ENCODE measurements at regions not wholly inside any gene's neighbourhood (a gene's known extent, or its start where the extent isn't known, plus 50 kb on each side); places are given as distances from the start of the nearest gene placed in this dataset.

GRCh38 chr14:99043756-99044155 lies 228.2 kb downstream of the BCL11B start:
- H2AFZ ChIP-seq (ENCODE audit: insufficient read depth, low read length, poor library complexity) = no peak overlapping the region

GRCh38 chr14:99047441-99048031 lies 224.5 kb downstream of the BCL11B start:
- Histone ChIP-seq H3K79me2 (ENCODE audit: control insufficient read depth, insufficient read depth, low read length, poor library complexity) (no peaks in the 10 kb centered on the region), H3K79me1 (ENCODE audit: low read length) (no peaks in the 10 kb centered on the region), H2AK5ac (ENCODE audit: low read length) (no peak overlapping the region), H3K4me2 (ENCODE audit: low read length) (no peak overlapping the region), H3K9ac (ENCODE audit: low read length) (no peak overlapping the region), H2BK120ac (ENCODE audit: insufficient read depth, low read length, poor library complexity) (no peak overlapping the region), H4K8ac (ENCODE audit: low read depth, low read length) (no peak overlapping the region), H3K4ac (ENCODE audit: low read depth, low read length) (no peak overlapping the region), H2AFZ (ENCODE audit: insufficient read depth, low read length, poor library complexity) (no peak overlapping the region), H3K27ac (ENCODE audit: low read depth, low read length) (no peak overlapping the region), H3K14ac (ENCODE audit: low read length) (no peak overlapping the region), H3K4me3 (ENCODE audit: low read depth, low read length) (no peak overlapping the region), H3K23ac (ENCODE audit: low read length) (no peak overlapping the region), H2BK5ac (ENCODE audit: low read depth, low read length, poor library complexity) (no peak overlapping the region), H3K9me3 (ENCODE audit: insufficient read depth, low read depth, low read length) (no peaks in the 10 kb centered on the region), H4K12ac (ENCODE audit: low read depth, low read length) (no peak overlapping the region), H2BK12ac (ENCODE audit: low read length) (no peak overlapping the region), H3K18ac (ENCODE audit: low read length) (no peak overlapping the region), H3K4me1 (ENCODE audit: control insufficient read depth in 1 of 2, insufficient read depth in 2 of 2, low read length in 2 of 2) (peaks cover 0 to 2% of the 10 kb centered on the region in 2 experiments), H3K27me3 (ENCODE audit: insufficient read depth, low read length) (no peaks in the 10 kb centered on the region), H3K36me3 (ENCODE audit: control insufficient read depth in 1 of 2, insufficient read depth in 2 of 2, low read length in 2 of 2) (no peaks in the 10 kb centered on the region), H4K91ac (ENCODE audit: low read depth, low read length) (no peak overlapping the region)
- DNase-seq = no peak
- no CpG with 5 or more reads among the region's 14 CpGs for WGBS (ENCODE audit: extremely low coverage, insufficient coverage, insufficient read length)

More at GRCh38 chr14:99043756-99044155, 228.2 kb downstream of the BCL11B start:
- WGBS (ENCODE audit: extremely low coverage, insufficient coverage, insufficient read length) = no CpG with 5 or more reads among the region's 1 CpG
- Histone ChIP-seq H3K79me2 (ENCODE audit: control insufficient read depth, insufficient read depth, low read length, poor library complexity) (no peaks in the 10 kb centered on the region), H3K18ac (ENCODE audit: low read length) (no peak overlapping the region), H4K91ac (ENCODE audit: low read depth, low read length) (no peak overlapping the region), H4K8ac (ENCODE audit: low read depth, low read length) (no peak overlapping the region), H3K27ac (ENCODE audit: low read depth, low read length) (no peak overlapping the region), H4K12ac (ENCODE audit: low read depth, low read length) (no peak overlapping the region), H3K36me3 (ENCODE audit: control insufficient read depth in 1 of 2, insufficient read depth in 2 of 2, low read length in 2 of 2) (no peaks in the 10 kb centered on the region), H3K4me1 (ENCODE audit: control insufficient read depth in 1 of 2, insufficient read depth in 2 of 2, low read length in 2 of 2) (peaks cover 0 to 2% of the 10 kb centered on the region in 2 experiments), H3K14ac (ENCODE audit: low read length) (no peak overlapping the region), H2BK12ac (ENCODE audit: low read length) (no peak overlapping the region), H2AK5ac (ENCODE audit: low read length) (no peak overlapping the region), H3K4me2 (ENCODE audit: low read length) (no peak overlapping the region), H3K4ac (ENCODE audit: low read depth, low read length) (no peak overlapping the region), H3K9ac (ENCODE audit: low read length) (no peak overlapping the region), H3K9me3 (ENCODE audit: insufficient read depth, low read depth, low read length) (no peaks in the 10 kb centered on the region), H2BK120ac (ENCODE audit: insufficient read depth, low read length, poor library complexity) (no peak overlapping the region), H3K27me3 (ENCODE audit: insufficient read depth, low read length) (no peaks in the 10 kb centered on the region), H3K79me1 (ENCODE audit: low read length) (peaks cover 2% of the 10 kb centered on the region), H3K4me3 (ENCODE audit: low read depth, low read length) (no peak overlapping the region), H3K23ac (ENCODE audit: low read length) (no peak overlapping the region), H2BK5ac (ENCODE audit: low read depth, low read length, poor library complexity) (no peak overlapping the region)
- no peak for DNase-seq

- no CpG with 5 or more reads among the region's 1 CpG for WGBS (ENCODE audit: extremely low coverage, insufficient coverage, insufficient read length)
- no peak overlapping the region for H4K8ac ChIP-seq (ENCODE audit: low read depth, low read length)
- no peak for DNase-seq
Observed at GRCh38 chr14:99050309-99050708, 221.7 kb downstream of the BCL11B start.

GRCh38 chr14:99052467-99052866 lies 219.5 kb downstream of the BCL11B start:
- Histone ChIP-seq H3K4me3 (ENCODE audit: low read depth, low read length) (no peak overlapping the region), H3K23ac (ENCODE audit: low read length) (no peak overlapping the region), H3K4ac (ENCODE audit: low read depth, low read length) (no peak overlapping the region), H3K27ac (ENCODE audit: low read depth, low read length) (no peak overlapping the region), H3K79me2 (ENCODE audit: control insufficient read depth, insufficient read depth, low read length, poor library complexity) (no peaks in the 10 kb centered on the region), H3K79me1 (ENCODE audit: low read length) (no peaks in the 10 kb centered on the region), H3K27me3 (ENCODE audit: insufficient read depth, low read length) (no peaks in the 10 kb centered on the region), H3K9ac (ENCODE audit: low read length) (no peak overlapping the region), H3K14ac (ENCODE audit: low read length) (no peak overlapping the region), H3K18ac (ENCODE audit: low read length) (no peak overlapping the region), H2BK120ac (ENCODE audit: insufficient read depth, low read length, poor library complexity) (no peak overlapping the region), H3K4me1 (ENCODE audit: control insufficient read depth in 1 of 2, insufficient read depth in 2 of 2, low read length in 2 of 2) (peaks cover 6 to 7% of the 10 kb centered on the region in 2 experiments), H2AK5ac (ENCODE audit: low read length) (no peak overlapping the region), H2BK12ac (ENCODE audit: low read length) (no peak overlapping the region), H4K8ac (ENCODE audit: low read depth, low read length) (no peak overlapping the region), H2BK5ac (ENCODE audit: low read depth, low read length, poor library complexity) (no peak overlapping the region), H2AFZ (ENCODE audit: insufficient read depth, low read length, poor library complexity) (no peak overlapping the region), H3K9me3 (ENCODE audit: insufficient read depth, low read depth, low read length) (no peaks in the 10 kb centered on the region), H4K12ac (ENCODE audit: low read depth, low read length) (no peak overlapping the region), H4K91ac (ENCODE audit: low read depth, low read length) (no peak overlapping the region), H3K36me3 (ENCODE audit: control insufficient read depth in 1 of 2, insufficient read depth in 2 of 2, low read length in 2 of 2) (no peaks in the 10 kb centered on the region), H3K4me2 (ENCODE audit: low read length) (no peak overlapping the region)
- DNase-seq = no peak
- no CpG with 5 or more reads among the region's 2 CpGs for WGBS (ENCODE audit: extremely low coverage, insufficient coverage, insufficient read length)

More at GRCh38 chr14:99050309-99050708, 221.7 kb downstream of the BCL11B start:
- Histone ChIP-seq H3K4me1 (ENCODE audit: control insufficient read depth in 1 of 2, insufficient read depth in 2 of 2, low read length in 2 of 2) (peaks cover 4 to 6% of the 10 kb centered on the region in 2 experiments), H3K4me2 (ENCODE audit: low read length) (no peak overlapping the region), H3K4me3 (ENCODE audit: low read depth, low read length) (no peak overlapping the region), H2BK12ac (ENCODE audit: low read length) (no peak overlapping the region), H4K12ac (ENCODE audit: low read depth, low read length) (no peak overlapping the region), H3K36me3 (ENCODE audit: control insufficient read depth in 1 of 2, insufficient read depth in 2 of 2, low read length in 2 of 2) (no peaks in the 10 kb centered on the region), H3K23ac (ENCODE audit: low read length) (no peak overlapping the region), H3K9ac (ENCODE audit: low read length) (no peak overlapping the region), H2BK120ac (ENCODE audit: insufficient read depth, low read length, poor library complexity) (no peak overlapping the region), H2AFZ (ENCODE audit: insufficient read depth, low read length, poor library complexity) (no peak overlapping the region), H3K79me1 (ENCODE audit: low read length) (no peaks in the 10 kb centered on the region), H3K14ac (ENCODE audit: low read length) (no peak overlapping the region), H2AK5ac (ENCODE audit: low read length) (no peak overlapping the region), H3K27me3 (ENCODE audit: insufficient read depth, low read length) (no peaks in the 10 kb centered on the region), H3K4ac (ENCODE audit: low read depth, low read length) (no peak overlapping the region), H3K18ac (ENCODE audit: low read length) (no peak overlapping the region), H2BK5ac (ENCODE audit: low read depth, low read length, poor library complexity) (no peak overlapping the region), H4K91ac (ENCODE audit: low read depth, low read length) (no peak overlapping the region), H3K9me3 (ENCODE audit: insufficient read depth, low read depth, low read length) (no peaks in the 10 kb centered on the region), H3K79me2 (ENCODE audit: control insufficient read depth, insufficient read depth, low read length, poor library complexity) (no peaks in the 10 kb centered on the region), H3K27ac (ENCODE audit: low read depth, low read length) (no peak overlapping the region)
